SK-N-SH (cell line): ENCODE measurements at regions not wholly inside any gene's neighbourhood (a gene's known extent, or its start where the extent isn't known, plus 50 kb on each side); places are given as distances from the start of the nearest gene placed in this dataset.

ENCODE experiments used
- GABPA ChIP-seq: IDR thresholded peaks from 2 replicates; pipeline ENCODE4 v1.4.0; 2012; ENCODE audit warnings: low read depth, mild to moderate bottlenecking
- NRF1 ChIP-seq: IDR thresholded peaks from 2 replicates; pipeline ENCODE4 v1.6.1; 2012; ENCODE audit warnings: low read depth, mild to moderate bottlenecking, low read length
- POLR2AphosphoS5 ChIP-seq: IDR thresholded peaks from 2 replicates; pipeline ENCODE4 v1.6.1; 2012; ENCODE audit warnings: low read depth, low read length
- SMC3 ChIP-seq: IDR thresholded peaks from 2 replicates; pipeline ENCODE4 v1.6.1; 2012; ENCODE audit warnings: low read depth, low read length, improper control_type of control experiment
- TF ChIP-seq, protein P1 (sequence below): IDR thresholded peaks from 2 replicates; pipeline ENCODE4 v1.4.0; 2012; ENCODE audit warnings: low read depth, borderline replicate concordance

DNA sequence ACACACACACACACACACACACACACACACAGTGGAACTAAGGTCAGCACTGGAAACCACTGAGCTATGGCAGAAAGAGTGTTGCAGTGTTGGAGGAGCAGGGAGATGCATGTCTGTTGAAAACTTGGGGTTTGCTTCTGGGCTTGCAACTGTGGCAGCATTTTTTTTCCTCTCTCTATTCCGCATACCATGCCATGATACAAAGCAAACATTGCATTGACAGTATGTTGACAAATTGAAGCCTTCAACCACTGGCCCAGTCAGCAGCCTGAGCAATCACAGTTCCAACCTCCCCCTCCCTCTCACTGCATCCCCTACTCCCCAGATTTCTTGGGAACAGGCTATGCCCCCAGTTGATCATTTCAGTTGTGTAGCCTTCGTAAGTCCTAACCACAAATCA, 478.1 kb upstream of the WWC1 start:
- TF ChIP-seq SMC3 (no peak), NRF1 (no peak), GABPA (no peak), POLR2AphosphoS5 (no peak)
- TF ChIP-seq, protein P1, sequence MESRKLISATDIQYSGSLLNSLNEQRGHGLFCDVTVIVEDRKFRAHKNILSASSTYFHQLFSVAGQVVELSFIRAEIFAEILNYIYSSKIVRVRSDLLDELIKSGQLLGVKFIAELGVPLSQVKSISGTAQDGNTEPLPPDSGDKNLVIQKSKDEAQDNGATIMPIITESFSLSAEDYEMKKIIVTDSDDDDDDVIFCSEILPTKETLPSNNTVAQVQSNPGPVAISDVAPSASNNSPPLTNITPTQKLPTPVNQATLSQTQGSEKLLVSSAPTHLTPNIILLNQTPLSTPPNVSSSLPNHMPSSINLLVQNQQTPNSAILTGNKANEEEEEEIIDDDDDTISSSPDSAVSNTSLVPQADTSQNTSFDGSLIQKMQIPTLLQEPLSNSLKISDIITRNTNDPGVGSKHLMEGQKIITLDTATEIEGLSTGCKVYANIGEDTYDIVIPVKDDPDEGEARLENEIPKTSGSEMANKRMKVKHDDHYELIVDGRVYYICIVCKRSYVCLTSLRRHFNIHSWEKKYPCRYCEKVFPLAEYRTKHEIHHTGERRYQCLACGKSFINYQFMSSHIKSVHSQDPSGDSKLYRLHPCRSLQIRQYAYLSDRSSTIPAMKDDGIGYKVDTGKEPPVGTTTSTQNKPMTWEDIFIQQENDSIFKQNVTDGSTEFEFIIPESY: no peak
